PC-3 (cell line): ENCODE measurements at regions not wholly inside any gene's neighbourhood (a gene's known extent, or its start where the extent isn't known, plus 50 kb on each side); places are given as distances from the start of the nearest gene placed in this dataset.

Experiments used
- CTCF ChIP-seq: fragments of 300-600 bp; sonication (generic); conservative IDR thresholded peaks from 2 replicates; pipeline ENCODE4 v1.5.1; 2017; ENCODE audit warnings: antibody characterized with exemption, low read depth, mild to moderate bottlenecking, low read length
- EZH2 ChIP-seq: fragments of 300-600 bp; sonication (generic); IDR thresholded peaks from one replicate; pipeline ENCODE4 v1.6.1; 2017; ENCODE audit warnings: antibody characterized with exemption, mild to moderate bottlenecking, low read length; ENCODE audit not compliant: unreplicated experiment
- EZH2phosphoT487 ChIP-seq: fragments of 300-600 bp; sonication (generic); IDR thresholded peaks from 2 replicates; pipeline ENCODE4 v1.6.1; 2018; ENCODE audit warnings: mild to moderate bottlenecking, antibody characterized with exemption, low read length, borderline replicate concordance

DNA sequence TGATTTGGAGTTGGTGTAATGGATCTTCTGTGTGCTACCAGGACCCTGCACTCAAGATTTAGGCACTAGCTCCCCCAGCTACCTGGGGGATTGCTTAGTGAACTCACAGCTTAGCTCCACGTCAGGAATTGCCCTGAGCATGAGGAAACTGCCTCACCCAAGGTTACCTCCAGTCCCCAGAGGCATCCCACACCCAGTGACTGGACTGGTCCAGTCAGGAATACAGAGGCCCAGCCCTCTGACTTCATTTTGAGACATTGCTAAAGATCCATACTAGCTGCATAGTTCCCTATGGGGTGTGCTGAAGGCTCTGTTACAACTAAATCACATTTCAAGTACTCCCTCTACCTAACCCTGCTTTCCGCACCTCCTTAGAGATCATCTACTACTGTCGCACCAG is 364.7 kb downstream of the EFNA5 start:
- no peak for TF ChIP-seq CTCF
- TF ChIP-seq EZH2: no peak
- no peak for TF ChIP-seq EZH2phosphoT487
